Prostate gland (tissue), 2 donors: ENCODE measurements at regions not wholly inside any gene's neighbourhood (a gene's known extent, or its start where the extent isn't known, plus 50 kb on each side); places are given as distances from the start of the nearest gene placed in this dataset.

Source experiments
- CTCF ChIP-seq, 4 experiments: fragments of 200-600 bp in 2 of 4; fragments of 450-650 bp in 2 of 4; sonication (generic) in 2 of 4; IDR thresholded peaks; 1 replicate in 3 of 4; 2 replicates in 1 of 4; pipeline ENCODE4 v1.5.1; 2016 to 2019; ENCODE audit warnings: antibody characterized with exemption in 4 of 4, mild to moderate bottlenecking in 2 of 4, moderate library complexity in 2 of 4
- POLR2A ChIP-seq: fragments of 450-650 bp; IDR thresholded peaks from one replicate; pipeline ENCODE4 v1.6.1; 2016; ENCODE audit warnings: antibody characterized with exemption, mild to moderate bottlenecking

DNA sequence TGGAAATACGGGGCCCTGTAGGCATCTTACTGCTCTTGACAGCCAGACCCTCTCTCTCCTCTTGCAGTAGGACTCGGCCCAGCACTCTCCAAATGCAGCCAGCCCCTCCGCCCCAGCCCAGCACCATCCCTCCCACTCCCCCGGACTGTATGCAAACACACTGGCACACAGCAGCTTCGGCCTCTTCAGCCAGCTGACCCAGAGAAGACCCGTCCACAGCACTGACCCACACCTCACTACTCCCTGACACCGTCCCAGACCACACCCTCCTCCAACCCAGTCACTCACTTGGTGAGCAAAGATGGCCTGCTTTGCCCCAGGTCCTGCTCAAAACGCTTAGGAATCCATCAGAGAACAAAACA is 164.6 kb downstream of the IGLL1 start:
- no peak for TF ChIP-seq CTCF (IDR thresholded peaks at IDR 0.05)
- no peak for TF ChIP-seq POLR2A
